Smooth muscle cell (in vitro differentiated cells): ENCODE measurements at regions not wholly inside any gene's neighbourhood (a gene's known extent, or its start where the extent isn't known, plus 50 kb on each side); places are given as distances from the start of the nearest gene placed in this dataset.

ENCODE experiments used
- DNase-seq: peaks from one replicate; lab custom pipeline; 2025; ENCODE audit not compliant: unreplicated experiment; lab: John Stamatoyannopoulos, UW
- H2AFZ ChIP-seq: fragments of 200-600 bp; sonication (generic); 2 replicates; pipeline ENCODE4 v1.6.0; 2016; ENCODE audit warnings: antibody characterized with exemption, low read depth, mild to moderate bottlenecking
- H3F3A ChIP-seq: fragments of 200-600 bp; sonication (generic); 2 replicates; pipeline ENCODE4 v1.6.0; 2017; ENCODE audit warnings: antibody characterized with exemption, low read depth
- H3K27ac ChIP-seq: fragments of 200-600 bp; sonication (generic); 2 replicates; pipeline ENCODE4 v1.5.1; 2016; ENCODE audit warnings: low read depth, mild to moderate bottlenecking
- H3K27me3 ChIP-seq: fragments of 200-600 bp; sonication (generic); 2 replicates; pipeline ENCODE4 v1.6.1; 2016; ENCODE audit warnings: low read depth, mild to moderate bottlenecking
- H3K36me3 ChIP-seq: fragments of 200-600 bp; sonication (generic); 2 replicates; pipeline ENCODE4 v1.5.1; 2016; ENCODE audit warnings: low read depth
- H3K4me1 ChIP-seq: fragments of 200-600 bp; sonication (generic); 2 replicates; pipeline ENCODE4 v1.5.1; 2016; ENCODE audit warnings: low read depth
- H3K4me2 ChIP-seq: fragments of 200-600 bp; sonication (generic); 2 replicates; pipeline ENCODE4 v1.6.0; 2016; ENCODE audit warnings: mild to moderate bottlenecking
- H3K4me3 ChIP-seq: fragments of 200-600 bp; sonication (generic); 2 replicates; pipeline ENCODE4 v1.5.1; 2016; ENCODE audit warnings: mild to moderate bottlenecking
- H3K79me2 ChIP-seq: fragments of 200-600 bp; sonication (generic); 2 replicates; pipeline ENCODE4 v1.6.0; 2016; ENCODE audit warnings: low read depth, mild to moderate bottlenecking
- H3K9ac ChIP-seq: fragments of 200-600 bp; sonication (generic); 2 replicates; pipeline ENCODE4 v1.6.0; 2016; ENCODE audit warnings: low read depth
- H3K9me3 ChIP-seq: fragments of 200-600 bp; sonication (generic); replicated peaks from 2 replicates; pipeline ENCODE4 v1.5.1; 2016; ENCODE audit warnings: low read depth
- H4K20me1 ChIP-seq: fragments of 200-600 bp; sonication (generic); 2 replicates; pipeline ENCODE4 v1.6.0; 2016; ENCODE audit warnings: low read depth
- WGBS: methylation state at CpG from one replicate; pipeline ENCODE4 v1.1.7; 2016; ENCODE audit warnings: low lambda C conversion rate; 5-methylcytosine and 5-hydroxymethylcytosine counted together
- TF ChIP-seq, protein P1 (sequence below): fragments of 200-600 bp; sonication (generic); IDR thresholded peaks from 2 replicates; pipeline ENCODE4 v1.5.1; 2017; ENCODE audit warnings: borderline replicate concordance, mild to moderate bottlenecking, antibody characterized with exemption; ENCODE audit not compliant: insufficient read depth, poor library complexity, severe bottlenecking

DNA sequence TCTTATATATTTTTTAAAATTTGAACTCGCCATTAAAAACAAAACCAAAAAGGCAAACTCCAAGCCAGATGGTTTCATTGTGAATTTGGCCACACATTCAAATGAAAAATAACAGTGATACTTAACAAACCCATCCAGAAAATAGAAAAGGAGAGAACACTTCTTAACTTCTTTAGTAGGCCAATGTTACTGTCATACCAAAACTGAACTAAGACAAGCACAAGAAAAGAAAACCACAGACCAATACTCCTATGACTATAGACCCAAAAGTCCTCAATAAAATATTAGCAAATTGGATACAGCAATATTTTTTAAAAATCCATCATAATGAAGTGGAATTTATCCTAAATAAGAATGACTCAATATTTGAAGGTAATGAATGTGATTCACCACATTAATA, 73.5 kb upstream of the ALDH1A3 start:
- Histone ChIP-seq H3K9me3 (no peaks in the 10 kb centered on the region), H3K9ac (no peak overlapping the region), H3K79me2 (no peaks in the 10 kb centered on the region), H2AFZ (no peak overlapping the region), H3F3A (no peaks in the 10 kb centered on the region), H3K36me3 (no peaks in the 10 kb centered on the region), H4K20me1 (no peaks in the 10 kb centered on the region), H3K4me1 (no peaks in the 10 kb centered on the region), H3K4me2 (no peak overlapping the region), H3K27me3 (no peaks in the 10 kb centered on the region), H3K27ac (no peak overlapping the region), H3K4me3 (no peak overlapping the region)
- TF ChIP-seq, protein P1, sequence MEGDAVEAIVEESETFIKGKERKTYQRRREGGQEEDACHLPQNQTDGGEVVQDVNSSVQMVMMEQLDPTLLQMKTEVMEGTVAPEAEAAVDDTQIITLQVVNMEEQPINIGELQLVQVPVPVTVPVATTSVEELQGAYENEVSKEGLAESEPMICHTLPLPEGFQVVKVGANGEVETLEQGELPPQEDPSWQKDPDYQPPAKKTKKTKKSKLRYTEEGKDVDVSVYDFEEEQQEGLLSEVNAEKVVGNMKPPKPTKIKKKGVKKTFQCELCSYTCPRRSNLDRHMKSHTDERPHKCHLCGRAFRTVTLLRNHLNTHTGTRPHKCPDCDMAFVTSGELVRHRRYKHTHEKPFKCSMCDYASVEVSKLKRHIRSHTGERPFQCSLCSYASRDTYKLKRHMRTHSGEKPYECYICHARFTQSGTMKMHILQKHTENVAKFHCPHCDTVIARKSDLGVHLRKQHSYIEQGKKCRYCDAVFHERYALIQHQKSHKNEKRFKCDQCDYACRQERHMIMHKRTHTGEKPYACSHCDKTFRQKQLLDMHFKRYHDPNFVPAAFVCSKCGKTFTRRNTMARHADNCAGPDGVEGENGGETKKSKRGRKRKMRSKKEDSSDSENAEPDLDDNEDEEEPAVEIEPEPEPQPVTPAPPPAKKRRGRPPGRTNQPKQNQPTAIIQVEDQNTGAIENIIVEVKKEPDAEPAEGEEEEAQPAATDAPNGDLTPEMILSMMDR: no peak
- WGBS: 96% methylated on average over 1 of the region's 1 CpG
- no peak for DNase-seq

DNA sequence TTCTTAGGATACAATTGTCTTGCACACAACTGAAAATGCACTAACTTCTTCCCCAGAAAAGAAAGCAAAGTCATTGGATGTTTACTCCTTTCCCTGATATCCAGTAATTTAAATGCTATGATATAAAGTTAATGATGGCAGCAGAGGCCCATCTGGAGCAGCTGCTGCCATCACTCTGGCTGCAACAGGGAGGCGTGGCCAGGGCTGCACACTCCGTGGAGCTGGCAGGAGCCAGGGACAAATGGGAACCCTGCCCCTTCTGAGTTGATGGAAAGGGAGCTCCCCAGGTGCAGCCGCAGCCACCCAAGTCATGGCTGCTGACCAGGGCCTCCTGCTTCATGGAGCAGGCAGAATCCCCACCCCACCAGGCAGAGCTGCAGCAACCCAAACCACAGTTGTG, 72.6 kb upstream of the ALDH1A3 start:
- TF ChIP-seq, protein P1: no peak
- Histone ChIP-seq H3K4me2 (no peak overlapping the region), H4K20me1 (no peaks in the 10 kb centered on the region), H2AFZ (no peak overlapping the region), H3K27ac (no peak overlapping the region), H3K36me3 (no peaks in the 10 kb centered on the region), H3K4me3 (no peak overlapping the region), H3K9ac (no peak overlapping the region), H3K79me2 (no peaks in the 10 kb centered on the region), H3F3A (no peaks in the 10 kb centered on the region), H3K27me3 (no peaks in the 10 kb centered on the region), H3K9me3 (no peaks in the 10 kb centered on the region), H3K4me1 (no peaks in the 10 kb centered on the region)
- no peak for DNase-seq
- WGBS: 75% methylated on average over 3 of the region's 3 CpGs

DNA sequence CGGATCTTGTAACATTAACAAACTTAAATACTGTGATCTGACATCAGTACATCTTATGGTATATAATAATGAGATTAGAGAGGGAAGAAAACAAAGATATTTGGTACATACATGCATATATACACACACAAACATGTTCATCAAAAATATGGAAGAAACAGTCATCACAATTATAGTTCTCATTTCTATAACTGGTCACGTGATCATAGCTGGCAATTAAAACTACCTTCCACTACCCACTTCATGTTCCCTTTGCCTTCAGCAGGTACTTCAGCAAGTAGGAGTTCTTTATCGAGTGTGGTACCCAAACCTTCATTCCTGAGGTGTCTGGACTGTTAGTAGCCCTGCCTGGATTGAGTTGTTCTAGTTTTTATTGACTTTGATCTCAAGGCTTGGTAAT, 70.9 kb upstream of the ALDH1A3 start:
- no peak for DNase-seq
- 90% methylated on average over 3 of the region's 3 CpGs for WGBS
- Histone ChIP-seq H4K20me1 (no peaks in the 10 kb centered on the region), H3K9me3 (no peaks in the 10 kb centered on the region), H3K4me2 (no peak overlapping the region), H3K9ac (no peak overlapping the region), H3K27ac (no peak overlapping the region), H3K27me3 (no peaks in the 10 kb centered on the region), H3K4me3 (no peak overlapping the region), H3K4me1 (no peaks in the 10 kb centered on the region), H3F3A (no peaks in the 10 kb centered on the region), H2AFZ (no peak overlapping the region), H3K36me3 (no peaks in the 10 kb centered on the region), H3K79me2 (no peaks in the 10 kb centered on the region)
- TF ChIP-seq, protein P1: no peak

DNA sequence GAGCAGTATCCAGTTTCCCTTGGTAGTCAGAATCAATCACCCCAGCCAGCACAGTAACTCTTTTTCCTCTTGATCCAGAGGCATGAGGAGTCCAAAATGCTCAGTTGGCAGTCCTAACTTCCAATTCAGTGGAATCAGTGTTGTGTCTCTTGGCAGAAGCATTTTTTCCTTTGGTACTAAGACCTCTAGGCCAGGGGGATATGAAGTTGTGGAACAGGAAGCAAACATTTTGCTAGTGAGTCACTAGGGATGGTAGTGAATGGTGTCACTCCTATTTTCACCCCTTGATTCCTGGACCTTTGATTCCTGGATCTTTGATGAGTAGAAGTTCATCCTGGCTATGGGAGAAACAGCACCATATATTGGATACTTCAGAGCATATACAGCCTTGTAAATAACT, 70.5 kb upstream of the ALDH1A3 start:
- H3K27ac ChIP-seq: no peak overlapping the region
- no peaks in the 10 kb centered on the region for H3F3A ChIP-seq
- H3K4me3 ChIP-seq: no peak overlapping the region
- H4K20me1 ChIP-seq: no peaks in the 10 kb centered on the region
- DNase-seq: no peak
- H3K4me1 ChIP-seq: no peaks in the 10 kb centered on the region
- no peak overlapping the region for H3K9ac ChIP-seq
- H3K9me3 ChIP-seq: no peaks in the 10 kb centered on the region
- H3K4me2 ChIP-seq: no peak overlapping the region
- H3K79me2 ChIP-seq: no peaks in the 10 kb centered on the region
- TF ChIP-seq, protein P1: no peak
- H3K27me3 ChIP-seq: no peaks in the 10 kb centered on the region
- no peak overlapping the region for H2AFZ ChIP-seq
- H3K36me3 ChIP-seq: no peaks in the 10 kb centered on the region
